ENCODE measurements at regions not wholly inside any gene's neighbourhood (a gene's known extent, or its start where the extent isn't known, plus 50 kb on each side); places are given as distances from the start of the nearest gene placed in this dataset.

DNA sequence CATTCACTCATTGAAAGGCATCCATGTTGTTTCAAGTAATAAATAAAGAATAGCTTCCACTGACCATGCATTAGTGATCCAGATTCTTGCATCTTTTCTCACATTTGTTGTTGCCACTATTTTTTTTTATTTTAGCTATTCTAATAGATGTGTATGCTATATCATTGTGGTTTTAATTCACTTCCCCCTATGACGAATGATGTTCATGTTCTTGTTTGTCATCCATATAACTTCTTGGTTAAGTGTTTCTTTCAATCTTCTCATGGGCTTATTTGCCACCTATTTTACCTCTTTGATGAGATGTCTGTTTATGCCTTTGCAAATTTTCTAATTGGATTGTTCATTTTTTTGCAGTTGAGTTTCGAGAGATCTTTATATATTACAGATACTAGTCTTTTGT lies 681.2 kb downstream of the HDGFL1 start:
- DNase-seq = no peak

DNA sequence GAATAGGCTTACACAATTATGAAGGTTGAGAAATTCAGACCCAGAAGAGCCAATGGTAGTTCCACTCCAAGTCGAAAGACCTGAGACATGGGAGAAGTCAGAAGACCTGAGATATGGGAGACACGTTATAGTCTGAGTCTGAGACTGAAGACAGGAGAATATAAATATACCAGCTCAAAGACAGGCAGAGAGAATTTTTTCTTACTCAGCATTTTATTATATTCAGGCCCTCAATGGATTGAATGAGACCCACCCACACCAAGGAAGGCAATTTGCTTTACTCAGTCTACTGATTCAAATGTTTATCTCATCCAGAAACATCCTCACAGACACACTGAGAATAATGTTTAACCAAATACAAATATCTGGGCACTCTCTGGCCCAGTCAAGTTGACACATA lies 693.5 kb downstream of the HDGFL1 start:
- DNase-seq = no peak

DNA sequence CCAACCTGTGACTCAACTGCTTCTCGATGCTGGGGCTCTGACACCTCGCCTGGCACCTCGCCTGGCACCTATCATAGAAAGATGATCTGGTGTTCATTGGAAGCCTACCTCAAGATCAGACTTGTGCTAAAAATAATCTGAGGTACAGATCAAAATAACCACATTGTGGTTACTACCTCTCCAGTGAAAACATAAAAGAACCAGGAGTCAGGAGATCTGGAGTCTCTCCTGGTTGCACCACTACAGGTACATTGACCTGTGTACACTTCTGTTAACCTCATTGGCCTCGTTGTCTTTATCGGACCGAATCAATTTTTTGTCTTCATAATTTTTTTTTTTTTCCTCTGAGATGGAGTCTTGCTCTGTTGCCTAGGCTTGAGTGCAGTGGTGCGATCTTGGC lies 695.9 kb downstream of the HDGFL1 start:
- no peak for DNase-seq

DNA sequence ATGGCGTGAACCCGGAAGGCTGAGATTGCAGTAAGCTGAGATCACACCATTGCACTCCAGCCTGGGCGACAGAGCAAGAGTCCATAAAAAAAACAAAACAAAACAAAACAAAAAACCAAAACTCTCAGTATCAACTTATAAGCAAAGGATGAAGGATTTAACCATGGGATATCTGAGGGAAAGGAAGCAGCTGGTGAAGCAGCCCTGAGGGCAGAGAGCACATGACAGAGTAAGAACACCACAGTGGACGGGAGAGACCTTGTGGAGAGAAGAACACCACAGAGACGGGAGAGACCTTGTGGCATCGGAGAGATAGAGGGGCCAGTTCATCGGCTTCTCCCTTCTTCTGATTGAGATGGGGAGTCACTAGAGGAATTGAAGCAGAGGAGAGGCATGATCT lies 697.2 kb downstream of the HDGFL1 start:
- DNase-seq = no peak

DNA sequence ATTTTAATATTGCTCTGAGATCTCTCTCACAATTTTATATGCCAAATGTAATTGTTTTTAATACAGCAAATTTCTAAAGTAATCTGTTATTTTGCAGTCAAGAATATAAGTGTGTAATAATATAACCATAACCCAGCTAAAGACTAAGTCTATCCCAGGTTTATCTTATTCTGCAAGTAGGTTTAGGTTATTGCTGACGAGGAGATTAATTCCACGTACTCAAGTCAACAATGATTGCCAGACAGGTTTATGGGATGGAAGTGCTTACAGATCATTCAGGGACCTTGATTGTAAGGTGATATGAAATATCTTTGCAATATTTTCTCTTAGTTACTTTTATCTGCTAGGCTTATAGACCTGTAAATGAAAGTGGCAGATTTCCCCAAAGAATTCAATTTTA lies 698.3 kb downstream of the HDGFL1 start:
- DNase-seq = no peak

DNA sequence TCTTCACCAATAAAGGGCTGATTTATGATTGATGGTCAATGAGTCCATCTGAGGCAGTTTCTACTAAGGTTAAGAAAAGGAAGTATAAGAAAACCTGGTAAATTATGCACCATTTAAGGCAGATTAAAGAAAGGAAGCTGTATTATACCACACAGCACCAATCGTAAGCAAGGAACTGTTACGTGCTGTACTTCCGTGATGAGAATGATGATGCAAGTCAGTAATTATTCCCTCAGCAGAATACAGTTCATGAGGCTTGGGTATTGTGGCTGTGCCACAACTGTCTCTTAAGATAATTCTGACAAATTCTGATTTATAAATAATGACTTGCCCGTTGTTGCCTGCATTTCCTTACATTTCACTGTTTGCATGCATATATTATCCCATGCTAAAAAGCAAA lies 699.0 kb downstream of the HDGFL1 start:
- DNase-seq = no peak

DNA sequence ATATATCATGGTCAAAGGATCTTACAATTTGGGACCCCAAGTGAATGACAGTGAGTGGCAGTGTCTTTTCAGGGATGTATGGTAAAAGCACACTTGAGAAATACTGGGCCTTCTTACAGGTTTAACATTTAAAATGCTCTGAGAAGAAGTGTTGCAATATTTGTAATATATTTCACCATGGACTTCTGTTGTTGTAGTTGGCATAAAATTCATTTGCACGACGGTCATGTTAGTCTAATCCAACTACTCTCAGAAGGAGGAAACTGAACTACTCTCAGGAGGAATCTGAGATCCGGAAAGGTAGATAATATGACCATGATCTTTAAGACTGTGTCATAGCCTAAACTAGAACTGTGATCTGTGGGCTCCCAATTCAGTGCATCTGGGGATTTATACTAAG lies 700.1 kb downstream of the HDGFL1 start:
- DNase-seq = no peak

DNA sequence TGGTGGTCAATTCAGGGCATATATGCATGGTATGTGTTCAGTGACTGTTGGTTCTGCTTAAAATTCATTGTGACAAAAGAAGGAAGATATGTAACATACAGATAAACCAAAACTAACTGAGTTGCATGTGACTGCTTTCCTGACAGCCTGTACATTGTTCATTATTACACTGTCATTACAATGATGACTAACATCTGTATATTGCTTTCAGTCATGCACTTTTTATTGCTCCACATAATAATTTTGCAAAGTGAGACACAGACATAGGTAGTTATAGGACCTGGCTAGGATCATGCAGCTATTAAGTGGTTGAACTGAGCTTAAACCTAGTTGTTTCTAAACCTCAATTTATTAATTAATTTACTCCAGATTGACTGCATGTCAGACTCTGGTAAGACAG lies 703.2 kb downstream of the HDGFL1 start:
- DNase-seq = no peak

DNA sequence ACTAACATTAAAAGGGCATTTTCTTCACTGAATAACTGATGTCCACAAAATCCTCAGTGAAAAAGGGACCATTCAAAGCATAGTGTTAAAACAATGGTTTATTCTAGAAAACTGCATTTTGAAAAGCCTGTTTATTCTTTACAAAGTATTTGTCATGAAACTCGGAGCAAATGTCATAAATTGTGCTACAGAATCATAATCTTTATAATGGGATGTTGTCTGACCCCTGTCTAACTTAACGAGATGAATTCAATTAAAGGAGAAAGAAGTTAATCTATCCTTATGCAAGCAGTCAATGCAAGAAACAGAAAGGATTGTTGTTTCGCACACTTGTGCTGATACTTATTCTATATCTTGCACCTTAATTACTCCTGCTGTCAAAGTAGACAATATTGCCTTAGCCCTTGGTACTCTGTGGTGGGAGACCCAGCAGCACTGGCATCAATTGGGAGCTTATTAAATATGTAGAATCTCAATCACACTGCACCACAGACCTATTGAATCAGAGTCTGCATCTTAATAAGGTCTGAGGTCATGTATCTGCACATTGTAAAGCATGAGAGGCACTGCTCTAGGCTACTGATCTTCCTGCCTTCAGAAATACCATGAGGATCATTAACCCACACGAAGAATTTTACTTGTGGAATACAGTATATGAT lies 708.3 kb downstream of the HDGFL1 start:
- no peak for DNase-seq

DNA sequence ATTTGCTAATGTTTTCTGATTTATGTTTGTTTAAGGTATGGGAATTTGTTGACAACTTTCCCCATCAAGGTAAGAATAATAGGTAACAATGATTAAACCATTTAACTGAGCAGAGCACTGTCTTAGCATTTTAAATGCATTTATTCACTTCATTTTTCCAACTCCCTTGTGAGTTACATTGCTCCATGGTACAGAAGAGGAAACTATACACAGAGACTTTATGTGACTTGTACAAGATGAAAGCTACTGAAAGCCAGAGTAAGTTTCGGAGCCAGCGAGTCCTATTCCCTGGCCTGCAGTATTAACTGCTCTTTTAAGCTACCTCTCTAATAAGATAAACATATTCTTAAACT lies 708.8 kb downstream of the HDGFL1 start:
- no peak for DNase-seq

DNA sequence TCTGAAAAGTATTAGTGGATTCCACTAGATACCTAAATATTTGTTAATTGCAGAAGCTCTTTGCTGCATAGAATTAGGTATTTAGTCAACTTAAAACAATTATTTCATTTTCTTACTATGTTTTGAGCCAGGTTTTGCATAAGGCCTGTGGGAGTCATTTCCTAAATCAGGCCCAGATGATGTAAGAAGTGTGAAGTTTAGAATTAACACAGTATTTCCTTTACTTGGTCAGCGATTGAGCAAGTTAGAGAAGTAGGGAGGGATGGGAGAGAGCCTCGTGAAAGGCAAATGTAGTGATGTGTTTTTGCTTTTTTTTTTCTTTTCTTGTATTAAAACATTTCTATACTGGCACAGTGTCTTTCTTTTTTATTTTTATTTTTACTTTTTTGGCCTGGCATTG lies 711.1 kb downstream of the HDGFL1 start:
- no peak for DNase-seq

DNA sequence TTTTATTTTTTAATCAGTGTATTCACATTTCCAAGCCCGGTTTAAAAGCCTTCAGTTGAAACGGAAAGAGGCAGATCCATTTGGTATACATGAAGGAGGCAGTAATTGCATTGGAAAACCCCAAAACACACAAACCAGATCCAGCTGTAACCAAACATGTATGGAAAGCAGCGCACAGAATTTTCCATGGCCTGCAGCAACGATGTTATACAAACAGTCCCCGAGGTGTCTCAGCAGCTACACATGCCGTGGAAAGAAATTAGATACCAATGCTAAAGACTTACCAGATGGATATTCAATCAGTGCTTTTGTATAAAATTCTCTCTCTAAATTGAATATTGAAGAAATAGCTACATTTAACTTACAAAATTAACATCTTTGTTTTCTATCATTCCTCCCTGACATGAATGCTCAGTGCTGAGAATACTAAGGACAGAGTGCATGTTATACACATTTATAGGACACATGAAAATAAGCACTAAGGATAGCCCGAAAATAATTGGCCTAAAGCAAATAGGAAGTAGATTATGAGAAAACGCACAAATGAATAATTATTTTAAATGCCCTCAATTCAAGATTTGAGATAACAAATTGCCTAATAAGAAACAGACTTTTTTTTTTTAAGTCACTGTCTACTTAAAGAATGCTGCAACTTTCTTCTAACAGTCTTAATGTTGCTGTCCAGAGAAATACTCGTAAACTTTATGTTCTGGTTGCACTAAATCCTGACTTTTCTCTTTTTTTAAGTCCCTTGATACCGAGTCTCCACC lies 713.1 kb downstream of the HDGFL1 start:
- no peak for DNase-seq

DNA sequence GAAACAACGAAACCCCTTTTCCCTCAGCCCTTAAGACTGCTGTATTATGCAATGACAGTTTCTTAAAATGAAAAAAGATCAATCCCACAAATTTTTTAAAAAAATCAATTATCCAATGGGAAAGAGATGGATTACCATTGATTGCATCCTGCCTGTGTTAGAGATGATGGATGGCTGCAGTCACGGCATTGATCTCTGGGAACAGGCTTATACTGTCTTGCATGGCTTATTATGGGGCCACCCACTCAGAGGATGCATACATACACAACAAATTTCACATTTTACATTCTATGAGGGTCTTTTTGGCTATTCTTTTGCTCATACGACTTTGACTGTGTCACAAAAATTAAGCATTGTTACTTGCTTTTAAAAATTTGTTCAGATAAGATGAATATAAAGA lies 724.3 kb downstream of the HDGFL1 start:
- no peak for DNase-seq

DNA sequence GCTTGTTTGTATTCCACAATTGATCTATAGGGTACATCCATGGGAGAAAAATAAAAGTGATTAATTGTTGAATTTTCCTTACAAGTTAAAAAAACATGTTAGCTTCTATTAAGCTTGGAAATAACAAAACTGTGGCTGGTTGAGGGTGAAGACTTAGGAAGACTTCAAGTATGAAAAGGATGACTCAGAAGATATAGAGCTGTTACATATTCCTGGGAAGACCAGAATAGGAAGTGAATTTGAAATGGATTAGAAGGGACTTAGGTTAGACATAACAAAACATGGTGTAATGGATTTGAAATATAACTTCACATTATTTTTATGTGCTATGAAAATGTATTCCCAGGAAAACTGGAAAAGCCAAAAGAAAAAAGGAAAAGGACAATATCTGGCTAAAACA lies 732.2 kb downstream of the HDGFL1 start:
- no peak for DNase-seq

DNA sequence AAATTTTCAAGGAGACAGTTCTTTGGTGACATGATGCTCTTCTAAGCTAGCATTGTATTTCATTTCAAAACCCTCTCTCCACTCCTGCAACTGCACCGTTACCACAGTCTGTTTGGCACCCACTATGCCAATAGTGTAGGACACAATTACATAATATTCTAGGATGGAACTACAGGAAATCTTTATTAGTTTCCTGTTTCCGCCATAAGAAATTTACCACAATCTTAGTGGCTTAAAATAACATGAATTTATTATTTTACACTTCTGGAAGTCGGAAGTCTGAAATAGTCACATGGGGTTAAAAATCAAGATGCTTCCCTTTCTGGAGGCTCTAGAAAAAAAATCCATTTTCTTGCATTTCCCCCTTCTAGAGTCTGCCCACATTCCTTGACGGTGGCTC lies 733.1 kb downstream of the HDGFL1 start:
- DNase-seq = no peak

DNA sequence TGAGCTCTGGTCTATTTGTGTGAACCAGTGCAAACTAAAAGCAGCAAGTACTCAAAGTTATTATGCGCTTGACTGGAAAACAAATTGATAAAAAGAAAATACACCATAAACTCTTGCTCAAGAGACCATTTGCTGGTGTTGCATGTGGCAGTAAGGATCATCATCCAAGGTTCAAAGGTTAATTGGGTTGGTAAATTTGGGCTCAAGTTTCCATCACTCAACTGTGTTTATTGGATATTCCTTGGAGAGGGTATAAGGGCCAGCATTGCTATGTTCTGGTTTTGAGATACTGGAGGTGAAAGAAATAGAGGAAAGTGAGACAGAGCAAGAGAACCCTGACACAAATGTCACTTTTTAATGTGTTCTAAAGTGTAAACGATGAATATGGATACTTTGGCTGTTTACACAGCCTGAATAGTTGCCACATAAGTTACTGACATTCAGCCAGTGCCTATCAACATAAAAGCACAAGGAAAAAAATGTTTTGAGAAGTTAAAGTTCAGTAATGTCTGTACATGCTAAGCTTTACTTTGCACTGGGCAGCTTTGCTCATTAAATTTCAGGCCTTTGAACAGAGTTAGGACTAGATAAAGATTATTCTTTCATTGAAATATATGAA lies 736.1 kb downstream of the HDGFL1 start:
- DNase-seq = no peak

DNA sequence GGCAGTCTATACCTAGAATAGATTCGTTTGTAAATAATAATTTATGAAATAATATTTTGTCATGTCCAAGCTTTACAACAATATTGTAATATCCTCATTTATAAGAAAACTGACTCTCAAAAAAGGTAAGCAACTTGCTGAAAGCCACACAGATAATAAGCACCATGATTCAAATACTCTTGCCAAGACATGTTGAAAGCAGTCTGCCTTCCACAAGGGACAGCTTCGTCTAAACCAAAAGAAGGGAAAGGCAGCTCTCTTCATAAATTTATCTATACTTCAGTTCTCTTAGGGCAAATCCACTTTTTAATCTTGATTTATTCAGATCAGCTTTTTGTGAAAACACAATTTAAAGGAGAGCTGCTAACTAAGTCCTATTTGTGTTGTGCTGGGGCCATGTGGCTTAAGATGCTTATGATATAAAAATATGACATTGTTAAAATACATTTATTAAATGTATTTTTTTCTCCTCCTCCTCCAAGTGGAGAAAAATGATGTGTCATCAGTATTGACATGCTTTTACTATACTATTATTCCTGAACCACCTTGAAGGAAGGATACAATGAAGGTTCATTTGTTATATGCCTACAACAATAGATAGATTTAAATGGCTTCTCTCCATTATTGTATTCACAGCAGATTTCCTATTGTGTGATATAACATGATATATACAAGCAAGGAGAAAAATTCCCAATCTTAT lies 737.0 kb downstream of the HDGFL1 start:
- DNase-seq = no peak

DNA sequence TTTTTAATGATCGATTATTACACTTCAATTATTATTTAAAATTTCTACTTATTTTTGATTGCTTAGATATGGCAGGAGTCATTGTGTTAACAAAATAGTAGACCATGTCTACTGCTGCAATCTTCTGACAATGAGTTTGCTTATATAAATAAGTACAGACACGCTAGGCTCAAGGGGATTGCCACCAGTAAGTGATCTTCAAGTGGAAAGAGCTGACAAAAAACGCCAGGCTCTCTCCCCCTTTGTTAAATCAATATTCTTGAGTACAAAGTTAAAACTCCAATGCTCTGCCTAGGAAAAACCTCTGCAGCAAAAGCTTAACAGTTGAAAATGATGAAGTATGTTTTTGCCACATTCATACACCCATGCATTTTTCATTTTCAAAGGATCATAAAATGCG lies 738.1 kb downstream of the HDGFL1 start:
- DNase-seq = no peak

DNA sequence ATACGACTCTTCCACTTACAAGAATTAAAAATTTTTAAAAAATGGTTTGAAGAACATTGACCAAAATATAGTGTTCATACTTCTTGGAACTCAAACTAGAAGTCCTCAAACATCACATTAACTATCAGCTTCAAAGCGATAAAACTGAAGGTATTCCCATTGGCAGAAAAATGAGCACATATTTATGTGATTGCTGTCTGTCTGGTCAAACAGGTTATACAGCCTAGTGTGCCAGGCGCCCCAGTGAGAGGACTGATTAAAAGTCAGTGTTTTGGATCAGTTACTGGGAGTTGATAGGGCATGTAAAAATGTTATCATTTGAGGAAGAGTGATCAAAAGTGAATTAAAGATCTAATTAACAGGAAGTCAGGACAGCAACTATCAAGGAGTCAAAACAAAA lies 738.8 kb downstream of the HDGFL1 start:
- DNase-seq = no peak

DNA sequence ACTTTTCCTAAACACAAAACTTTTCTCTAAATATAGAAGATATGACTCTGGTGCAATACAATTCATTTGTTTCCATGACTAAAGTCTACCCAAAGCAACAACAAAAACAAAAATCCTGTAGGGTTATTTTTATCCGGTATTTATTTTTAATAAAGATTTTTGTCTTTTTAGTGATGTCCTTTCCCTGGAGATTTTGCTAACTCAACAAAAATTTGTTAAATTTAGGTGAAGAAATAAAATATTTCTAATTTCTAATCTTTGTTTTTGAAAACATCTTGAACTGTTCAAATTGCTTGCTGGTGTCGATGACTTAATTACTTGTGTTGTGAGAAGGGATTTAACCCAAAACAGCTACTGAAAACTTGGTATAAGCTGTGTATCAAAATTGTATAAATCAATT lies 741.8 kb downstream of the HDGFL1 start:
- no peak for DNase-seq

DNA sequence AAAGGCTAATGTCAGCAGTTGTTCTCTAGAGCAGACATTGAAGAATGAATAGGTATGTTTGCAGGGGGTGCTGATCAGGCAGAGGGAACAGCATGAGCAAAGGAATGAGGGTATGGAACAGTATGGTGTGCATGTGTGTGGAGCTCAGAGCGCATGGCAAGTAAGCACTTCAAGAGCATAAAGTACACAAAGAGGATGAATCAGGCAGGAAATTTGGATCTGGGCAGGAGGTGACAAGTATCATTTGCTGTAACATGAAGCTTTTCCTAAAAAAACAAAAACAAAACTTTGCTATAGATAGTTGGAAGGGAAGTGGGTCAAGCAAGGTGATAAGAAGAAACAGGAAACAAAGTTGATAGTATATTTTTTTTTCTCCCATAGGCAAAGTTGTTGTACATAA lies 746.8 kb downstream of the HDGFL1 start:
- no peak for DNase-seq

DNA sequence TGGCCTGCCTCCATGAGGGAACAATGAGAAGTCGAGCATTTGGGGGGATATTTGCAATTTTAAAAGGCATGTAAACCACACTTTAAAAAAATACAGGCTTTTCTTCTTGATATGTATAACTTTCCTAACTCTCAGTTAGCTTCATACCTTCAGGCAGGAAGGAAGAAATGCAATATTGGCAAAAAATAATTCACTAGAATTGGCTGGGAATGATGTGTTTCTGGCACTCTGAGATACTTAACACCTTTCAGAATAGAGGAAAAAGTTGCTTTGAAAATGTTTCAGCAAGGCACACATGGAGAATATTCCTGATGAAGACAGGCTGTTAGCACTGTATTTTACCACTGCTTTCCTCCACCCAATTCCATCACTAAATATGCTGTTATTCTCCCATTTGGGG lies 747.6 kb downstream of the HDGFL1 start:
- no peak for DNase-seq

DNA sequence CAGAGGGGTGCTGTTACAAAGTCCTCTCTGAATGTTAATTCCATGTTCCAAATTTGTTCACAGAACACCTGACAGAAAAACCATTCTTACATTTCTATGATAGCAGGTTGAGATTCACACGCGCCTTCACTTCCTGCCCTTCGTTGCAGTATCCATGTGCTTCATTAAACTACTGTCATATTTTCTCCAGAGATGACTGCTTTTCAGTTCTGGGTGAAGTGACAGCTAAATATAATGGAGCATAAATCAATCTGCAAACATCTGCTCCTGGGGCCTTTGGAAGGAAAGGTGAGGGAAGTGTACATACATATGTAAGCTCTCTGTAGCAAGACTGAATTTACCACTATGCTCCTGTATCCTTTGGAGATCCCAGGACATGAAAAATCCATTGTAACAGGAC lies 750.2 kb downstream of the HDGFL1 start:
- no peak for DNase-seq

DNA sequence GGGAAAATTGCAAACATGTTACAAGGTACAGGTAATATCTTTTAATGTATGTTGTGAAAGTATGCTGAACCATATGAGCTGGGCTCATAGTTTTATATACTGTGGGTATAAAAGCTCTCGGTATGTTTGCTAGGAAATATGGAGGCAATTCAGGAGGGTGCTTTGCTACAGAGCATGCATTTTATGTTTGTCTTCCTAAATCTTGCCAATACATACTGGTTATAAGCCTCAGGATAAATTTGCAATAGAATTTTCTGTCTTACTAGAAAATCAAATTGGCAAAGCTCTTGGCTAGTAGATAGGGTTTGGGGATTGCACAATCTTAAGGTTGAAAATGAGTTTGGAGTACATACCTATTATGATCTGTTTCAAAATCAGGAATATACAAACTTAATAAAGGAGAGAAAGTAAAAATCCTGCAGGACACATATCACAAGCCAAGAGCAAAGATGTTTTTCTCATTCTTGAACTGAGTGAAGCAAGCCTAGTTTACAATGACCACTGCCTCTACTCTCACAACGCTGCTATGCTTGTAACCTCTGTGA lies 751.2 kb downstream of the HDGFL1 start:
- no peak for DNase-seq
